ENCODE measurements at regions not wholly inside any gene's neighbourhood (a gene's known extent, or its start where the extent isn't known, plus 50 kb on each side); places are given as distances from the start of the nearest gene placed in this dataset.

- ChIA-PET POLR2A (no interaction called here), CTCF (interaction anchor here (0.6 kb wide), 1 partner anchor 34 kb away, joined by 3 read pairs; no protein-coding TSS in a partner anchor)
- Histone ChIP-seq H3K4me3 (no peak overlapping the region), H3K27ac (no peak overlapping the region), H3K4me1 (no peaks in the 10 kb centered on the region), H3K9me3 (no peaks in the 10 kb centered on the region), H3K4me2 (no peak overlapping the region)
- ATAC-seq (no peak), FAIRE-seq (no peak), DNase-seq (ENCODE audit: low read depth in 1 of 2, low spot score in 1 of 2) (no peak)
- no peak for TF ChIP-seq ZFP36 (IDR thresholded peaks at IDR 0.05; ENCODE audit: borderline replicate concordance, partially characterized antibody)
- WGBS (ENCODE audit: missing lambda C conversion rate) = 10% methylated on average over 1 of the region's 1 CpG
Measured at GRCh38 chr5:145198525-145199260, 636.4 kb downstream of the PRELID2 start.

- Histone ChIP-seq H3K4me1 (no peaks in the 10 kb centered on the region), H3K27ac (no peak overlapping the region), H3K4me3 (no peak overlapping the region), H3K4me2 (no peak overlapping the region), H3K9me3 (no peaks in the 10 kb centered on the region)
- no peak for TF ChIP-seq ZC3H11A (IDR thresholded peaks at IDR 0.05)
- TF ChIP-seq JUNB (IDR thresholded peaks at IDR 0.05) = no peak
- no peak for TF ChIP-seq HEYL (CRISPR knock-in tag; IDR thresholded peaks at IDR 0.05)
- TF ChIP-seq EP300 (IDR thresholded peaks at IDR 0.05) = no peak
- TF ChIP-seq BHLHE40 (IDR thresholded peaks at IDR 0.05; ENCODE audit: low read depth, low read length) = no peak
- no peak for TF ChIP-seq EHF (CRISPR knock-in tag; IDR thresholded peaks at IDR 0.05)
- TF ChIP-seq TFCP2L1 (CRISPR knock-in tag; IDR thresholded peaks at IDR 0.05) = no peak
- no peak for TF ChIP-seq TP53 (CRISPR knock-in tag; IDR thresholded peaks at IDR 0.05)
- no peak for TF ChIP-seq FOSB (CRISPR knock-in tag; IDR thresholded peaks at IDR 0.05)
- no peak for TF ChIP-seq RARB (CRISPR knock-in tag; IDR thresholded peaks at IDR 0.05)
- TF ChIP-seq KDM5A (IDR thresholded peaks at IDR 0.05) = no peak
- TF ChIP-seq ATOH8 (CRISPR knock-in tag; IDR thresholded peaks at IDR 0.05; ENCODE audit: low read depth) = no peak
- no peak for TF ChIP-seq JUN (IDR thresholded peaks at IDR 0.05)
- no peak for TF ChIP-seq MAZ (IDR thresholded peaks at IDR 0.05; ENCODE audit: borderline replicate concordance, low read depth, low read length)
- no peak for TF ChIP-seq RFX5 (IDR thresholded peaks at IDR 0.05)
- TF ChIP-seq REST (IDR thresholded peaks at IDR 0.05) = no peak
- TF ChIP-seq POLR2AphosphoS2 (conservative IDR thresholded peaks at IDR 0.05; ENCODE audit: low read length) = no peak
- no peak for TF ChIP-seq HES2 (IDR thresholded peaks at IDR 0.05)
- TF ChIP-seq USF2 (IDR thresholded peaks at IDR 0.05) = no peak
- no peak for FAIRE-seq
- ChIA-PET POLR2A (no interaction called here), CTCF (no interaction called here)
- no peak for ATAC-seq
- WGBS (ENCODE audit: missing lambda C conversion rate) = 31% methylated on average over 4 of the region's 4 CpGs
- DNase-seq (ENCODE audit: low read depth in 1 of 2, low spot score in 1 of 2) = no peak
Measured at GRCh38 chr5:145189746-145190145, 645.4 kb downstream of the PRELID2 start.

All from A549 (cell line).